GM18511 (cell line): ENCODE measurements at regions not wholly inside any gene's neighbourhood (a gene's known extent, or its start where the extent isn't known, plus 50 kb on each side); places are given as distances from the start of the nearest gene placed in this dataset.
"Not testable (repeated sequence)": the region's sequence is repeated elsewhere in the genome, so short reads cannot be mapped to it uniquely, and the experiment has no call there.

Experiments used
- ATAC-seq: cut with Tn5 transposase; IDR thresholded peaks from one replicate; pipeline ENCODE4 v1.9.1; 2021; ENCODE audit warnings: mild to moderate bottlenecking, moderate library complexity; ENCODE audit not compliant: unreplicated experiment

GRCh38 chr21:18549214-18549905 is 145.8 kb upstream of the TMPRSS15 start:
- ATAC-seq: no peak

GRCh38 chr21:18550361-18550760 is 146.8 kb upstream of the TMPRSS15 start:
- ATAC-seq: no peak

DNA sequence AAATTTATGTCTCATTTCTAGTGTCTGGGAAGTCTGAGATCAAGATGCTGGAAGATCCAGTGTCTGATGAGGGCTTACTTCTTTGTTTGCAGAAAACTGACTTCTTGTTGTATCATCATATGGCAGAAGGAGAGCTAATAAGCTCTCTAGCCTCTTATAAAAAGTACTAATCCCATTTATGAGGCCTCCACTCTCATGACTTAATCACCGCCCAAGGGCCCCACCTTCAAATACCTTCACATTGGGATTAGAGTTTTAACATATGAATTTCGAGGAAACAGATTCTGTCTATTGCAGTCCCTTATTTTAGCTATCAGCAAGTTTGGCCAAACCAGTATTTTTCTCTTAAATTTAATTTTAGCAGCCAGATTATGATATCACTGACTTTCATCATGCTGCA is 150.2 kb upstream of the TMPRSS15 start:
- no peak for ATAC-seq

- not testable (repeated sequence) for ATAC-seq
Measured at GRCh38 chr21:18567770-18568169, 164.2 kb upstream of the TMPRSS15 start.

- ATAC-seq: no peak
Measured at GRCh38 chr21:18588001-18588662, 184.5 kb upstream of the TMPRSS15 start.

GRCh38 chr21:18601146-18601545 is 197.6 kb upstream of the TMPRSS15 start:
- no peak for ATAC-seq

DNA sequence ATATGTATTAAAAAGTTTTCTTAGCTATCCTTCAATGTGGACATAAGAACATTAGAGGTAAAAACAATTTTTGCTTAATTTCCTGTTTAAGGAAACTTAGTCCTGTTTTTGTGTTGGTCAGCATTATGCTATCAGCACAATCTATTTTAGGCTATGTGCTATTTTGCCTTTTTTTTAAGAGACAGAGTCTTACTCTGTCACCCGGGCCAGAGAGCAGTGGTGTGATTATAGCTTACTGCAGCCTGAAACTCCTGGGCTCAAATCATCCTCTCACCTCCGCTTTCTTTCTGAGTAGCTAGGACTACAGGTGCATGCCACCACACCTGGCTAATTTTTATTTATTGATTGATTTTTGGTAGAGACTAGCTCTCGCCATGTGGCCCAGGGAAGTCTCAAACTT is 199.1 kb upstream of the TMPRSS15 start:
- no peak for ATAC-seq

DNA sequence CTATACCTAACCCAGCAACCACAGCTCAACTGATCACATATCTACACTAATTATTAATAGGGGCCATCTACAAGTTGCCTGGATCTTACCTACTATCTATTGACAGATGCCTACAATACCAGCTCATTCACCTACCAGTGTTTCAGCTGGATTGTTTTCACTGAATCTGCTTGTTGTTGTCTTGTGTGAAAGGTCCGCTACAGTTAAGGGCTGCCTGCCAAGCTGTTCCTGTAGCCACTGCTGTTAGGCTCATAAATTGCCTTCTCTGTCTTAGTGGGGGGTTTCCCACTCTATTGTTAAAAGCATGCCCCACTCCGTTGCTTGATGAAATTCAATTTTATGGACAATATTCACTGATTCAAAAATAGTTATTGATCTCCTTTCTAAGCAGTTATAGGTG is 199.7 kb upstream of the TMPRSS15 start:
- ATAC-seq: no peak

DNA sequence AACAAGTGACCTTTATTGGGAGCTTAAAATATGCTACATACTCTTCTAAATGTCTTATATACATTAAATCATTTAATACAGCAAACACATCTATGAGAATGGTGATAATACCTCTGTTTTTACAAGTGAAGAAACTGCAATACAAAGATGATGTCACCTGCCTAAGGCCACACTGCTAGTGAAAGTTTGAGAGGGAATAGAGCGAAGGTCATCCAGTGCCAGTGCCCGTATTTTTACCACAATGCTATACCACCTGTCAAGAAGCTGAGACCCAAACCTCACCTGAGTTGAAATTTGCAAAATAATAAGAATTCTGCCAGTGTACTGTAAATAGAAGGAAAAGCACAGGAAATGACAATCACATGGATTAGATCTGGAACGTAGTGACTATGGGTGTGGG is 200.4 kb upstream of the TMPRSS15 start:
- ATAC-seq: no peak

- no peak for ATAC-seq
Measured at GRCh38 chr21:18608226-18608625, 204.6 kb upstream of the TMPRSS15 start.

- no peak for ATAC-seq
Measured at GRCh38 chr21:18614303-18614702, 210.7 kb upstream of the TMPRSS15 start.

GRCh38 chr21:18617291-18617690 is 213.7 kb upstream of the TMPRSS15 start:
- no peak for ATAC-seq

- ATAC-seq: no peak
Measured at GRCh38 chr21:18620436-18620835, 216.9 kb upstream of the TMPRSS15 start.

- ATAC-seq: no peak
Measured at GRCh38 chr21:18622383-18622782, 218.8 kb upstream of the TMPRSS15 start.

- no peak for ATAC-seq
Measured at GRCh38 chr21:18630446-18630845, 226.9 kb upstream of the TMPRSS15 start.

DNA sequence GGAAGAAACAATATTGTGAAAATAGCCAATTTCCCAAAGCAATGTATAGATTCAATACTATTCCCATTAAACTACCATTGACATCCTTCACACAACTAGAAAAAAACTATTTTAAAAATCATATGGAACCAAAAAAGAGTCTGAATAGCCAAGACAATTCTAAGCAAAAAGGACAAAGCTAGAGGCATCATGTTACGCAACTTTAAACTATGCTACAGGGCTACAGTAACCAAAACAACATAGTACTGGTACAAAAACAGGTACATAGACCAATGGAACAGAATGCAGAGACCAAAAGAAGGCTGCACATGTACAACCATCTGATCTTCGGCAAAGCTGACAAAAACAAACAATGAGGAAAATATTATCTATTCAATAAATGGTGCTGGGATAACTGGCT is 233.3 kb upstream of the TMPRSS15 start:
- no peak for ATAC-seq

GRCh38 chr21:18646116-18646515 is 242.5 kb upstream of the TMPRSS15 start:
- no peak for ATAC-seq

GRCh38 chr21:18655931-18656330 is 252.3 kb upstream of the TMPRSS15 start:
- no peak for ATAC-seq

DNA sequence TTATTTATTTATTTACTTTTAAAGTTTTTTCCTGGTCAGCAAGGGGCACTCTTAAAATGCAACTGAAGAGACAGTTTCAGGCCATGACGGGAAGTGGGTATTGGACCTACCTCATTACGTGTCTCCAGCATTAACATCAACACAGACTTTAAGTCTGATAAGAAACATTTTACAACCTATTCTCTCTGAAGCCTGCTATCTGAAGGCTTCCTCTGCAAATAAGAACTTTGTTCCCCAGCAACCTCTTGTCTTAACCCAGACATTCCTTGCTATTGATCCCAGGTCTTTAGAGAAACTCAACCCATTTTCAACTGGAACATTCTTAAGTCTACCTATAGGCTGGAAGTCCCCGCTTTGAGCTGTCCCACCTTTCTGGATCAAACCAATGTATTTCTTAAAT is 258.3 kb upstream of the TMPRSS15 start:
- ATAC-seq: no peak

DNA sequence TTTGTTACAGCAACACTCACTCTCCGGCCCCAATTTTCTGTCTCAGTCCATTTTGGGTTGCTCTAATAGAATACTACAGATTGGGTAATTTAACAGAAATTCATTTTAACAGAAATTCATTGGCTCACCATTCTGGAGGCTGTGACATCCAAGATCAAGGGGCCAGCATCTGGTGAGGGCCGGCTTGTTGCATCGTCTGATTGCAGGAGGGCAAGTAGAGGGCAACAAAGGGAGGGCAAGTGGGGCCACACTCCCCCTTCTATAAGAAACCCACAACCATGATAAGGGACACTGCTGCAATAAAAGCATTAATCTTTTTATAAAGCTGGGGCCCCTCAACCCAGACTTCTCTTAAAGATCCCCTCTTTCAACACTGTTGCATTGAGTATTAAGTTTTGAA is 260.1 kb upstream of the TMPRSS15 start:
- no peak for ATAC-seq

DNA sequence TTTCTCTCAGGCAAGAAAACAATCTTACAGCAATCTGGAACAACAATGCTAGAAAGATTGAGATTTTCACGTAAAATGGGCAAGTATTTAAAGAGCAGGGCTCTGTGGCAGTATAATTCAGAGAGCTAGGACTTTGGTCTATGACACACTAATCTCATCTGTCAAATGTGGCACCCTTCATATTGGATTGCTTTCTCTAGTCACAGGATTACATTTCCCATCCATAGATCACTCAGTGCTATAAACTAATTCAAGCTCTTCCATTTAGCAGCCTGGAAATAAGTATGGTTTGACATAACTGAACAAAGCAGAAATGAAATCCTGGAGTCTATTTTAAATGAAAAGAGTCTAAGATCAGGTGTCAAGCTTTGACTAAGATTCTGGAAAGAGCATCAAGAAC is 263.1 kb upstream of the TMPRSS15 start:
- ATAC-seq: no peak

DNA sequence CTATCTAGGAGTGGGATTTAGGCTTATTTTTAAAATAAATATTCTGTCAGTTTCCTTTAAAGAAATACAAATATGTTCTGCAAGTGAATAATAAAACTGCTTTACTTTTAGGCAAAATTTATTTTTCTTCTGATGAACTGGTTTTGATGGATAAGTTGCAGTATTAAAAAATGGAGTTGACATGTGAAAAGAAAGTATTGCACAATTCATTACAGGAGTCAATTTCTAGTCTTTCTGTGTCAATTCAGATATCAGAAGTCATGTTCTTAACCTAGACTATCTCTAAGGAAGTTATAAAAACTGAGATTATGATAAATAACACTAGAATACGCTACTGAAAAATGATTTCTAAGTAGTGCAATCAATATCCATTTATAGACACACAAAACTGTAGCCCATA is 270.2 kb upstream of the TMPRSS15 start:
- ATAC-seq: no peak

DNA sequence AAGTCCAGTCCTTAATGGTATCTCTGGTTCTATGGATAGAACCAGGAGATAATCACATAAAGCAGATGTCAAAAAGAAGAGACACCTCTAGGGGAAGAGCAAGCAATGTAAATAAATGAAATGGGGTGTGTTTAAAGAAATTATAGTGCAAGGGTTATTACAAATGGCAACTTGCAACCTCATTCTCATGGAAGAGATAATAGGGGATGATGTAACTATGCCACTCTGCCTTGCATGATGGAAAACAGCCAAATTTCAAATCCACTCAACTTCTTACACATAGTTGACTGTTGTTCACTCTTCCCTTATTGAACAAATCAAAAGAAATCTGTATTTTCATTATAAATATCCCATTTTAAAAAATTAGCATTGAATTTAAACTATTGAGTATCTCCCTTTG is 274.0 kb upstream of the TMPRSS15 start:
- no peak for ATAC-seq
